Fibroblast of mammary gland (primary cell): ENCODE measurements at regions not wholly inside any gene's neighbourhood (a gene's known extent, or its start where the extent isn't known, plus 50 kb on each side); places are given as distances from the start of the nearest gene placed in this dataset.

Source experiments
- DNase-seq: peaks from one replicate; pipeline ENCODE4 v3.0.0-alpha.2; 2010; ENCODE audit warnings: low read depth
- H3K4me3 ChIP-seq: 2 replicates; pipeline ENCODE4 v1.5.1; 2011; ENCODE audit warnings: low read depth, mild to moderate bottlenecking, low read length, moderate library complexity; ENCODE audit not compliant: control insufficient read depth
- CTCF ChIP-seq: conservative IDR thresholded peaks from 2 replicates; pipeline ENCODE4 v1.5.1; 2011; ENCODE audit warnings: low read depth, low read length, inconsistent platforms; ENCODE audit not compliant: control insufficient read depth, insufficient read depth

- no peak overlapping the region for H3K4me3 ChIP-seq
- DNase-seq = no peak
- no peak for TF ChIP-seq CTCF
Observed at GRCh38 chr5:3010953-3011763, 259.7 kb upstream of the IRX2 start.

- no peak for DNase-seq
Observed at GRCh38 chr5:3010301-3010952, 258.9 kb upstream of the IRX2 start.

GRCh38 chr5:3009605-3010004, 258.1 kb upstream of the IRX2 start:
- no peak overlapping the region for H3K4me3 ChIP-seq
- DNase-seq = no peak
- TF ChIP-seq CTCF = no peak

More at GRCh38 chr5:3010301-3010952, 258.9 kb upstream of the IRX2 start:
- TF ChIP-seq CTCF = no peak
- H3K4me3 ChIP-seq = no peak overlapping the region

- no peak for TF ChIP-seq CTCF
- DNase-seq = no peak
- H3K4me3 ChIP-seq = no peak overlapping the region
Observed at GRCh38 chr5:3007577-3007976, 256.1 kb upstream of the IRX2 start.

- H3K4me3 ChIP-seq = no peak overlapping the region
- no peak for DNase-seq
- no peak for TF ChIP-seq CTCF
Observed at GRCh38 chr5:3006961-3007551, 255.6 kb upstream of the IRX2 start.

- no peak for TF ChIP-seq CTCF
- DNase-seq = no peak
- H3K4me3 ChIP-seq = no peak overlapping the region
Observed at GRCh38 chr5:3006526-3006925, 255.0 kb upstream of the IRX2 start.
